SK-N-SH treated with all-trans-retinoic acid at 6 μM for 48 hours (cell line): ENCODE measurements at regions not wholly inside any gene's neighbourhood (a gene's known extent, or its start where the extent isn't known, plus 50 kb on each side); places are given as distances from the start of the nearest gene placed in this dataset.

Experiments used
- ARNTL ChIP-seq: fragments of 450-650 bp; formaldehyde crosslinking; IDR thresholded peaks from 2 replicates; pipeline ENCODE4 v1.5.0; 2020; ENCODE audit warnings: low read depth, mild to moderate bottlenecking, moderate library complexity, borderline replicate concordance
- OSR1 ChIP-seq: fragments of 250-450 bp; sonication (Bioruptor Pico); IDR thresholded peaks from 2 replicates; pipeline ENCODE4 v1.8.0; 2022; ENCODE audit warnings: moderate library complexity, mild to moderate bottlenecking, inconsistent platforms
- PATZ1 ChIP-seq: fragments of 250-450 bp; sonication (Bioruptor Pico); IDR thresholded peaks from 2 replicates; pipeline ENCODE4 v1.8.0; 2020; ENCODE audit warnings: mild to moderate bottlenecking, moderate library complexity, borderline replicate concordance
- PPARA ChIP-seq: fragments of 250-450 bp; sonication (Bioruptor Pico); IDR thresholded peaks from 2 replicates; pipeline ENCODE4 v1.5.0; 2020; ENCODE audit warnings: mild to moderate bottlenecking, borderline replicate concordance
- RARB ChIP-seq: fragments of 250-450 bp; sonication (Bioruptor Pico); IDR thresholded peaks from 2 replicates; pipeline ENCODE4 v1.8.0; 2021; ENCODE audit warnings: mild to moderate bottlenecking, moderate library complexity
- SNAI2 ChIP-seq: fragments of 250-450 bp; sonication (Bioruptor Pico); IDR thresholded peaks from 2 replicates; pipeline ENCODE4 v1.5.0; 2020; ENCODE audit warnings: mild to moderate bottlenecking, moderate library complexity
- TOX ChIP-seq: fragments of 250-450 bp; sonication (Bioruptor Pico); IDR thresholded peaks from 2 replicates; pipeline ENCODE4 v1.8.0; 2021; ENCODE audit warnings: mild to moderate bottlenecking, moderate library complexity, borderline replicate concordance
- TSHZ2 ChIP-seq: fragments of 250-450 bp; sonication (Bioruptor Pico); IDR thresholded peaks from 2 replicates; pipeline ENCODE4 v1.5.0; 2020; ENCODE audit warnings: mild to moderate bottlenecking, moderate library complexity
- ZFP3 ChIP-seq: fragments of 250-450 bp; sonication (Bioruptor Pico); IDR thresholded peaks from 2 replicates; pipeline ENCODE4 v1.5.0; 2020; ENCODE audit warnings: mild to moderate bottlenecking, moderate library complexity
- ZFP30 ChIP-seq: fragments of 450-650 bp; formaldehyde crosslinking; IDR thresholded peaks from 2 replicates; pipeline ENCODE4 v1.5.0; 2022; ENCODE audit warnings: mild to moderate bottlenecking, moderate library complexity

GRCh38 chr12:47473091-47473490, 232.7 kb downstream of the RPAP3 start:
- TF ChIP-seq ZFP3 (CRISPR knock-in tag), result no peak
- no peak for TF ChIP-seq SNAI2
- no peak for TF ChIP-seq PATZ1
- no peak for TF ChIP-seq ZFP30 (CRISPR knock-in tag)
- no peak for TF ChIP-seq TSHZ2
- TF ChIP-seq TOX (CRISPR knock-in tag), result no peak
- no peak for TF ChIP-seq RARB (CRISPR knock-in tag)
- no peak for TF ChIP-seq ARNTL (CRISPR knock-in tag)
- TF ChIP-seq PPARA, result no peak
- no peak for TF ChIP-seq OSR1 (CRISPR knock-in tag)
